Non-pigmented ciliary epithelial cell (primary cell): ENCODE measurements at regions not wholly inside any gene's neighbourhood (a gene's known extent, or its start where the extent isn't known, plus 50 kb on each side); places are given as distances from the start of the nearest gene placed in this dataset.

Source experiments
- DNase-seq: peaks from one replicate; pipeline ENCODE4 v3.0.0-alpha.2; 2010; ENCODE audit warnings: low read depth

- DNase-seq, result no peak
Measured at GRCh38 chr3:59542276-59542675, 492.5 kb upstream of the CFAP20DC start.

- DNase-seq, result no peak
Measured at GRCh38 chr3:59540696-59541095, 490.9 kb upstream of the CFAP20DC start.

- DNase-seq, result peak; percentile 35
Measured at GRCh38 chr3:59540241-59540640, 490.4 kb upstream of the CFAP20DC start.

- no peak for DNase-seq
Measured at GRCh38 chr3:59538753-59539432, 489.1 kb upstream of the CFAP20DC start.

GRCh38 chr3:59535791-59536221, 486.0 kb upstream of the CFAP20DC start:
- DNase-seq, result no peak

GRCh38 chr3:59531994-59532393, 482.2 kb upstream of the CFAP20DC start:
- no peak for DNase-seq

GRCh38 chr3:59531066-59531745, 481.4 kb upstream of the CFAP20DC start:
- DNase-seq, result no peak

GRCh38 chr3:59528251-59528650, 478.4 kb upstream of the CFAP20DC start:
- DNase-seq, result no peak

- no peak for DNase-seq
Measured at GRCh38 chr3:59527493-59527892, 477.7 kb upstream of the CFAP20DC start.

- DNase-seq, result no peak
Measured at GRCh38 chr3:59526999-59527398, 477.2 kb upstream of the CFAP20DC start.

- DNase-seq, result no peak
Measured at GRCh38 chr3:59522550-59522949, 472.7 kb upstream of the CFAP20DC start.

GRCh38 chr3:59519094-59519493, 469.3 kb upstream of the CFAP20DC start:
- DNase-seq, result no peak

GRCh38 chr3:59518283-59519055, 468.6 kb upstream of the CFAP20DC start:
- no peak for DNase-seq

GRCh38 chr3:59517388-59517787, 467.6 kb upstream of the CFAP20DC start:
- DNase-seq, result no peak

- no peak for DNase-seq
Measured at GRCh38 chr3:59515966-59516365, 466.1 kb upstream of the CFAP20DC start.

- DNase-seq, result no peak
Measured at GRCh38 chr3:59514865-59515482, 465.1 kb upstream of the CFAP20DC start.

GRCh38 chr3:59513570-59513969, 463.7 kb upstream of the CFAP20DC start:
- no peak for DNase-seq

- no peak for DNase-seq
Measured at GRCh38 chr3:59512066-59512465, 462.2 kb upstream of the CFAP20DC start.

- no peak for DNase-seq
Measured at GRCh38 chr3:59510576-59510975, 460.8 kb upstream of the CFAP20DC start.

- no peak for DNase-seq
Measured at GRCh38 chr3:59508273-59508672, 458.4 kb upstream of the CFAP20DC start.

- DNase-seq, result no peak
Measured at GRCh38 chr3:59506191-59506590, 456.4 kb upstream of the CFAP20DC start.

GRCh38 chr3:59503441-59503840, 453.6 kb upstream of the CFAP20DC start:
- no peak for DNase-seq

GRCh38 chr3:59502806-59503205, 453.0 kb upstream of the CFAP20DC start:
- peak; percentile 65 for DNase-seq
